IMR-90 (cell line): ENCODE measurements at regions not wholly inside any gene's neighbourhood (a gene's known extent, or its start where the extent isn't known, plus 50 kb on each side); places are given as distances from the start of the nearest gene placed in this dataset.

Experiments
- ATAC-seq: fragments of 200-7000 bp; cut with Tn5 transposase; 2 replicates; pipeline ENCODE4 v1.9.1; 2020; ENCODE audit warnings: low read depth, mild to moderate bottlenecking, moderate library complexity
- BruUV-seq: library from RNA; stranded (reverse); fragments of 400-500 nt; replicated peaks from 2 replicates; lab custom pipeline; 2021; lab: Mats Ljungman, UMichigan
- CTCF ChIA-PET: fragments of 300-600 bp; formaldehyde crosslinking; extraction: SDS; loops from one replicate; lab custom pipeline; 2021; ENCODE audit warnings: antibody characterized with exemption; lab: Yijun Ruan, JAX
- POLR2A ChIA-PET: fragments of 300-600 bp; sonication (Branson Sonifier 250); formaldehyde crosslinking; loops from one replicate; lab custom pipeline; 2022; ENCODE audit warnings: antibody characterized with exemption; ENCODE audit not compliant: unreplicated experiment; lab: Charles Lee
- DNase-seq: peaks from one replicate; pipeline ENCODE4 v3.0.0; 2013
- H2AFZ ChIP-seq: replicated peaks from 2 replicates; pipeline ENCODE3; 2013; ENCODE audit warnings: low read length, mild to moderate bottlenecking; ENCODE audit not compliant: poor library complexity
- H2AK5ac ChIP-seq: 2 replicates; pipeline ENCODE4 v1.6.1; 2013; ENCODE audit warnings: low read depth, low read length, inconsistent platforms
- H2AK9ac ChIP-seq: replicated peaks from 2 replicates; pipeline ENCODE3; 2013; ENCODE audit warnings: mild to moderate bottlenecking, low read depth, low read length, moderate library complexity; ENCODE audit not compliant: poor library complexity
- H2BK120ac ChIP-seq: 2 replicates; pipeline ENCODE4 v1.6.1; 2013; ENCODE audit warnings: low read depth, low read length, inconsistent platforms
- H2BK15ac ChIP-seq: 3 replicates; pipeline ENCODE4 v1.6.1; 2013; ENCODE audit warnings: low read depth, low read length, inconsistent platforms
- H2BK20ac ChIP-seq: 2 replicates; pipeline ENCODE4 v1.6.1; 2013; ENCODE audit warnings: low read depth, mild to moderate bottlenecking, inconsistent platforms, low read length, moderate library complexity
- H2BK5ac ChIP-seq: 2 replicates; pipeline ENCODE4 v1.6.1; 2013; ENCODE audit warnings: mild to moderate bottlenecking, low read depth, low read length, inconsistent platforms; ENCODE audit not compliant: poor library complexity, severe bottlenecking
- H3K14ac ChIP-seq: replicated peaks from 2 replicates; pipeline ENCODE4 v1.6.1; 2013; ENCODE audit warnings: low read depth, low read length, inconsistent platforms
- H3K18ac ChIP-seq: 2 replicates; pipeline ENCODE4 v1.6.1; 2013; ENCODE audit warnings: low read depth, low read length, control low read depth
- H3K23ac ChIP-seq: 2 replicates; pipeline ENCODE4 v1.6.1; 2013; ENCODE audit warnings: low read depth, low read length, inconsistent platforms
- H3K27ac ChIP-seq: 2 replicates; pipeline ENCODE4 v1.5.1; 2013; ENCODE audit warnings: mild to moderate bottlenecking, control low read depth, low read length; ENCODE audit not compliant: insufficient read depth
- H3K27me3 ChIP-seq: 2 replicates; pipeline ENCODE4 v1.6.1; 2013; ENCODE audit warnings: low read length; ENCODE audit not compliant: control insufficient read depth, insufficient read depth
- H3K36me3 ChIP-seq: 2 replicates; pipeline ENCODE4 v1.6.1; 2013; ENCODE audit warnings: low read length, mixed read lengths; ENCODE audit not compliant: control insufficient read depth, insufficient read depth
- H3K4ac ChIP-seq: 2 replicates; pipeline ENCODE4 v1.6.1; 2013; ENCODE audit warnings: low read depth, low read length, inconsistent platforms
- H3K4me1 ChIP-seq: 2 replicates; pipeline ENCODE4 v1.6.1; 2013; ENCODE audit warnings: low read length, mixed read lengths; ENCODE audit not compliant: control insufficient read depth, insufficient read depth
- H3K4me2 ChIP-seq: 2 replicates; pipeline ENCODE4 v1.6.1; 2013; ENCODE audit warnings: low read depth, mild to moderate bottlenecking, control low read depth, low read length, moderate library complexity
- H3K4me3 ChIP-seq: 2 replicates; pipeline ENCODE4 v1.5.1; 2013; ENCODE audit warnings: low read depth, mild to moderate bottlenecking, control low read depth, low read length, moderate library complexity; ENCODE audit not compliant: insufficient read depth
- H3K56ac ChIP-seq: 2 replicates; pipeline ENCODE4 v1.6.1; 2013; ENCODE audit warnings: low read length, inconsistent platforms; ENCODE audit not compliant: insufficient read depth; ENCODE audit errors: extremely low read depth
- H3K79me1 ChIP-seq, 2 experiments: 2 replicates each; pipeline ENCODE4 v1.6.1; 2013; ENCODE audit warnings: low read length in 2 of 2, inconsistent platforms in 1 of 2, low read depth in 1 of 2
- H3K9ac ChIP-seq: 2 replicates; pipeline ENCODE4 v1.6.1; 2013; ENCODE audit warnings: low read depth, low read length, control low read depth
- H3K9me1 ChIP-seq: 2 replicates; pipeline ENCODE4 v1.6.1; 2013; ENCODE audit warnings: low read length, inconsistent platforms; ENCODE audit not compliant: insufficient read depth
- H3K9me3 ChIP-seq: 2 replicates; pipeline ENCODE4 v1.6.1; 2013; ENCODE audit warnings: low read length; ENCODE audit not compliant: control insufficient read depth, insufficient read depth
- H4K20me1 ChIP-seq: 2 replicates; pipeline ENCODE4 v1.6.1; 2013; ENCODE audit warnings: low read length, inconsistent platforms; ENCODE audit not compliant: insufficient read depth
- H4K5ac ChIP-seq: 2 replicates; pipeline ENCODE4 v1.6.1; 2013; ENCODE audit warnings: mild to moderate bottlenecking, low read depth, low read length, control low read depth
- H4K8ac ChIP-seq, 2 experiments: 2 replicates each; pipeline ENCODE4 v1.6.1; 2013; ENCODE audit warnings: low read depth in 2 of 2, low read length in 2 of 2, control low read depth in 1 of 2, inconsistent platforms in 1 of 2
- H4K91ac ChIP-seq: 2 replicates; pipeline ENCODE4 v1.6.1; 2013; ENCODE audit warnings: low read depth, low read length, inconsistent platforms; ENCODE audit not compliant: insufficient read depth
- MAFK ChIP-seq: IDR thresholded peaks from 2 replicates; pipeline ENCODE4 v1.6.1; 2012; ENCODE audit warnings: low read depth, low read length, improper control_type of control experiment
- MXI1 ChIP-seq: IDR thresholded peaks from 2 replicates; pipeline ENCODE4 v1.6.1; 2012; ENCODE audit warnings: low read depth, mild to moderate bottlenecking, low read length, moderate library complexity, borderline replicate concordance
- RAD21 ChIP-seq: IDR thresholded peaks from 2 replicates; pipeline ENCODE4 v1.6.1; 2012; ENCODE audit warnings: low read length, improper control_type of control experiment
- WGBS, 2 experiments: methylation state at CpG; one replicate each; pipeline versions ENCODE4 v1.1.5 to v1.1.7; 2013; ENCODE audit warnings: missing lambda C conversion rate in 2 of 2; ENCODE audit not compliant: insufficient read length in 1 of 2; ENCODE audit errors: extremely low coverage in 2 of 2; 5-methylcytosine and 5-hydroxymethylcytosine counted together
- dilution Hi-C: fragments of 300-500 bp; cut with HindIII; formaldehyde crosslinking; loops from one replicate; pipeline ENCODE4 v1.14.3; 2018; ENCODE audit warnings: low sequenced_read_pairs; ENCODE audit not compliant: unreplicated experiment
- in situ Hi-C: fragments of 300-500 bp; cut with MboI; formaldehyde crosslinking; loops from 3 replicates; pipeline ENCODE4 v1.14.3; 2019; ENCODE audit warnings: low sequenced_read_pairs, inconsistent platforms, mixed read lengths
- intact Hi-C: fragments of 100-400 bp; cut with micrococcal nuclease; formaldehyde crosslinking; loops from 2 replicates; pipeline ENCODE4 v1.10.0; 2022
- TF ChIP-seq, protein P1 (sequence below): fragments of 150-350 bp; IDR thresholded peaks from 2 replicates; pipeline ENCODE4 v1.6.1; 2017; ENCODE audit warnings: mild to moderate bottlenecking, antibody characterized with exemption, low read length, low read depth
- TF ChIP-seq, protein P2 (sequence below): fragments of 150-350 bp; IDR thresholded peaks from 2 replicates; pipeline ENCODE4 v1.6.1; 2016; ENCODE audit warnings: low read depth, mild to moderate bottlenecking, low read length, moderate library complexity, borderline replicate concordance

GRCh38 chr3:163561151-163561550, 1517.1 kb downstream of the SI start:
- Histone ChIP-seq H2BK20ac (no peak overlapping the region), H3K9me1 (no peaks in the 10 kb centered on the region), H2AFZ (no peak overlapping the region), H3K56ac (no peak overlapping the region), H2BK15ac (no peak overlapping the region), H3K14ac (no peak overlapping the region), H2AK5ac (no peak overlapping the region), H3K4me1 (no peaks in the 10 kb centered on the region), H3K23ac (no peak overlapping the region), H3K18ac (no peak overlapping the region), H3K27ac (no peak overlapping the region), H3K4me3 (no peak overlapping the region), H3K9me3 (peaks cover 3% of the 10 kb centered on the region), H4K8ac (no peak overlapping the region), H2BK120ac (no peak overlapping the region), H3K4me2 (no peak overlapping the region), H4K91ac (no peak overlapping the region), H3K27me3 (no peaks in the 10 kb centered on the region), H2BK5ac (no peak overlapping the region), H4K20me1 (no peaks in the 10 kb centered on the region), H2AK9ac (no peak overlapping the region), H3K36me3 (no peaks in the 10 kb centered on the region), H4K5ac (no peak overlapping the region), H3K9ac (no peak overlapping the region), H3K79me1 (no peaks in the 10 kb centered on the region), H3K4ac (no peak overlapping the region)
- CTCF ChIA-PET: no interaction called here
- 38% methylated on average over 2 of the region's 4 CpGs; no CpG with 5 or more reads in 1 of the 2 experiments for WGBS, 2 experiments
- intact Hi-C loops: no loop called here
- dilution Hi-C loops: no loop called here
- in situ Hi-C loops: no loop called here
- no TSS peak for BruUV-seq
- POLR2A ChIA-PET: no interaction called here
- TF ChIP-seq, protein P1, sequence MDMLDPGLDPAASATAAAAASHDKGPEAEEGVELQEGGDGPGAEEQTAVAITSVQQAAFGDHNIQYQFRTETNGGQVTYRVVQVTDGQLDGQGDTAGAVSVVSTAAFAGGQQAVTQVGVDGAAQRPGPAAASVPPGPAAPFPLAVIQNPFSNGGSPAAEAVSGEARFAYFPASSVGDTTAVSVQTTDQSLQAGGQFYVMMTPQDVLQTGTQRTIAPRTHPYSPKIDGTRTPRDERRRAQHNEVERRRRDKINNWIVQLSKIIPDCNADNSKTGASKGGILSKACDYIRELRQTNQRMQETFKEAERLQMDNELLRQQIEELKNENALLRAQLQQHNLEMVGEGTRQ: no peak
- TF ChIP-seq RAD21 (no peak), MXI1 (no peak), MAFK (no peak)
- TF ChIP-seq, protein P2, sequence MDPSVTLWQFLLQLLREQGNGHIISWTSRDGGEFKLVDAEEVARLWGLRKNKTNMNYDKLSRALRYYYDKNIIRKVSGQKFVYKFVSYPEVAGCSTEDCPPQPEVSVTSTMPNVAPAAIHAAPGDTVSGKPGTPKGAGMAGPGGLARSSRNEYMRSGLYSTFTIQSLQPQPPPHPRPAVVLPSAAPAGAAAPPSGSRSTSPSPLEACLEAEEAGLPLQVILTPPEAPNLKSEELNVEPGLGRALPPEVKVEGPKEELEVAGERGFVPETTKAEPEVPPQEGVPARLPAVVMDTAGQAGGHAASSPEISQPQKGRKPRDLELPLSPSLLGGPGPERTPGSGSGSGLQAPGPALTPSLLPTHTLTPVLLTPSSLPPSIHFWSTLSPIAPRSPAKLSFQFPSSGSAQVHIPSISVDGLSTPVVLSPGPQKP: no peak
- DNase-seq (no peak), ATAC-seq (no peak)
